HL-60 (cell line): ENCODE measurements at regions not wholly inside any gene's neighbourhood (a gene's known extent, or its start where the extent isn't known, plus 50 kb on each side); places are given as distances from the start of the nearest gene placed in this dataset.

Experiments used
- CTCF ChIP-seq: IDR thresholded peaks from one replicate; pipeline ENCODE4 v1.5.1; 2011; ENCODE audit warnings: low read length, control low read depth, inconsistent platforms; ENCODE audit not compliant: insufficient read depth
- GABPA ChIP-seq: IDR thresholded peaks from 2 replicates; pipeline ENCODE4 v1.6.1; 2012; ENCODE audit warnings: low read depth
- POLR2AphosphoS5 ChIP-seq: IDR thresholded peaks from 2 replicates; pipeline ENCODE4 v1.6.1; 2012; ENCODE audit warnings: low read depth
- REST ChIP-seq: IDR thresholded peaks from 2 replicates; pipeline ENCODE4 v1.6.1; 2012; ENCODE audit warnings: low read depth; ENCODE audit not compliant: insufficient replicate concordance

- TF ChIP-seq CTCF (no peak), REST (no peak), POLR2AphosphoS5 (no peak), GABPA (no peak)
These were observed 713.5 kb downstream of the FSCB start for GRCh38 chr14:43793579-43793978.
